Liver (tissue), 8 donors: ENCODE measurements at regions not wholly inside any gene's neighbourhood (a gene's known extent, or its start where the extent isn't known, plus 50 kb on each side); places are given as distances from the start of the nearest gene placed in this dataset.

Source experiments
- DNase-seq: peaks from one replicate; pipeline ENCODE4 v3.0.0-alpha.2; 2017; ENCODE audit warnings: low spot score
- H3K27ac ChIP-seq, 2 donors: one replicate each; pipeline ENCODE4 v1.7.0; 2013; ENCODE audit warnings: inconsistent platforms in 2 of 2, low read length in 2 of 2, control low read depth in 1 of 2, low read depth in 1 of 2, mild to moderate bottlenecking in 1 of 2
- H3K27me3 ChIP-seq, 4 donors: one replicate each; pipeline versions ENCODE4 v1.6.1 to v1.7.0; 2013; ENCODE audit warnings: low read length in 3 of 4, inconsistent platforms in 1 of 4, mild to moderate bottlenecking in 1 of 4, moderate library complexity in 1 of 4; ENCODE audit not compliant: control insufficient read depth in 4 of 4, insufficient read depth in 4 of 4
- H3K36me3 ChIP-seq, 4 donors: one replicate each; pipeline versions ENCODE4 v1.6.1 to v1.7.0; 2013; ENCODE audit warnings: low read length in 3 of 4, mild to moderate bottlenecking in 3 of 4, low read depth in 1 of 4, moderate library complexity in 1 of 4; ENCODE audit not compliant: control insufficient read depth in 4 of 4, insufficient read depth in 3 of 4
- H3K4me1 ChIP-seq, 4 donors: one replicate each; pipeline versions ENCODE4 v1.6.1 to v1.7.0; 2013; ENCODE audit warnings: low read length in 3 of 4, mild to moderate bottlenecking in 3 of 4, moderate library complexity in 1 of 4; ENCODE audit not compliant: control insufficient read depth in 4 of 4, insufficient read depth in 4 of 4
- H3K4me3 ChIP-seq, 3 donors: one replicate each; pipeline versions ENCODE4 v1.6.1 to v1.7.0; 2013; ENCODE audit warnings: low read length in 3 of 3, control low read depth in 1 of 3, low read depth in 1 of 3, mild to moderate bottlenecking in 1 of 3
- H3K9ac ChIP-seq, 2 donors: one replicate each; pipeline ENCODE4 v1.7.0; 2013; ENCODE audit warnings: low read length in 2 of 2, mild to moderate bottlenecking in 2 of 2, moderate library complexity in 2 of 2, control low read depth in 1 of 2, low read depth in 1 of 2
- H3K9me3 ChIP-seq, 4 donors: one replicate each; pipeline versions ENCODE4 v1.6.1 to v1.7.0; 2013; ENCODE audit warnings: low read length in 3 of 4; ENCODE audit not compliant: control insufficient read depth in 4 of 4
- EGR1 ChIP-seq, 2 donors: IDR thresholded peaks; 2 replicates each; pipeline ENCODE4 v1.6.1; 2016 to 2018; ENCODE audit warnings: antibody characterized with exemption in 2 of 2, low read depth in 2 of 2
- FOXA1 ChIP-seq: IDR thresholded peaks from 2 replicates; pipeline ENCODE4 v1.6.1; 2016; ENCODE audit warnings: antibody characterized with exemption
- FOXA2 ChIP-seq: IDR thresholded peaks from 2 replicates; pipeline ENCODE4 v1.6.1; 2016; ENCODE audit warnings: antibody characterized with exemption
- GABPA ChIP-seq, 2 donors: IDR thresholded peaks in 1 of 2; conservative IDR thresholded peaks in 1 of 2; 2 replicates each; pipeline ENCODE4 v1.6.1; 2016; ENCODE audit warnings: antibody characterized with exemption in 2 of 2, mild to moderate bottlenecking in 1 of 2, moderate library complexity in 1 of 2
- HNF4A ChIP-seq, 2 donors: conservative IDR thresholded peaks; 2 replicates each; pipeline ENCODE4 v1.6.1; 2016; ENCODE audit warnings: antibody characterized with exemption in 2 of 2, mild to moderate bottlenecking in 2 of 2
- HNF4G ChIP-seq: IDR thresholded peaks from 2 replicates; pipeline ENCODE4 v1.6.1; 2016; ENCODE audit warnings: antibody characterized with exemption
- JUND ChIP-seq, 2 donors: IDR thresholded peaks; 2 replicates each; pipeline ENCODE4 v1.6.1; 2016; ENCODE audit warnings: antibody characterized with exemption in 2 of 2
- NR2F2 ChIP-seq: IDR thresholded peaks from 2 replicates; pipeline ENCODE4 v1.6.1; 2016; ENCODE audit warnings: antibody characterized with exemption
- RXRA ChIP-seq, 2 donors: IDR thresholded peaks; 2 replicates each; pipeline ENCODE4 v1.6.1; 2017 to 2018; ENCODE audit warnings: antibody characterized with exemption in 2 of 2, mild to moderate bottlenecking in 1 of 2
- SP1 ChIP-seq: IDR thresholded peaks from 2 replicates; pipeline ENCODE4 v1.6.1; 2018; ENCODE audit warnings: antibody characterized with exemption, mild to moderate bottlenecking
- YY1 ChIP-seq: IDR thresholded peaks from 2 replicates; pipeline ENCODE4 v1.6.1; 2016; ENCODE audit warnings: antibody characterized with exemption, mild to moderate bottlenecking
- WGBS: extraction: QIAGEN DNeasy Blood & Tissue Kit; methylation state at CpG from one replicate; pipeline ENCODE4 v1.1.7; 2013; 5-methylcytosine and 5-hydroxymethylcytosine counted together
- TF ChIP-seq, protein P1 (sequence below): IDR thresholded peaks from 2 replicates; pipeline ENCODE4 v1.6.1; 2016; ENCODE audit warnings: antibody characterized with exemption, mild to moderate bottlenecking
- TF ChIP-seq, protein P2 (sequence below): fragments of 150-350 bp; IDR thresholded peaks from 2 replicates; pipeline ENCODE4 v1.5.1; 2017; ENCODE audit warnings: improper control_type of control experiment, low read depth, low read length; ENCODE audit not compliant: missing input control
- TF ChIP-seq, protein P3 (sequence below): IDR thresholded peaks from 2 replicates; pipeline ENCODE4 v1.6.1; 2016; ENCODE audit warnings: antibody characterized with exemption
- TF ChIP-seq, protein P4 (sequence below): IDR thresholded peaks from 2 replicates; pipeline ENCODE4 v1.6.1; 2016; ENCODE audit warnings: antibody characterized with exemption
- TF ChIP-seq, protein P5 (sequence below): IDR thresholded peaks from 2 replicates; pipeline ENCODE4 v1.6.1; 2016; ENCODE audit warnings: antibody characterized with exemption
- donor health status: healthy.
- donor health status: healthy.
- donor health status: healthy.
- donor health status: healthy.
- donor health status: healthy.

DNA sequence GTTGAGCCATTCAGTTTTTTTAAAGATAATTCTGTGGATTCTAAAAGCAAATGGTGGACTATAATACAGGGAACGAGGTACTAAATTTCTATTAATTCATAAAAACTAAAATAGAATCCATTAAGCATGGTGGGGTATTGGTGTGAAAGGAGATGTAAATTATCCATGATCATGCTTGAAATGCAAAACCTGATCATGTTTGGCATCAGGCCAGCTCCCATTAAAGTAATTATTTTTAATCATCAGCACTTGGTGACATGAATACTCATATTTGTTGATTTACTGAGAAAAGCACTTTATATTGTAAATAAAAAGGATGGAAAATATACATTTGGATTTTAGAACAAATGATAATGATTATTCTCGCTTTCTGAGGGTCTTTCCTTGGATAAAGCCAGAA is 232.3 kb upstream of the MEIS1 start:
- Histone ChIP-seq H3K27me3 (peaks cover 0 to 4% (median 0%) of the 10 kb centered on the region in 4 donors), H3K36me3 (no peaks in the 10 kb centered on the region), H3K9ac (no peak overlapping the region), H3K4me3 (no peak overlapping the region), H3K27ac (no peak overlapping the region), H3K4me1 (no peaks in the 10 kb centered on the region), H3K9me3 (no peaks in the 10 kb centered on the region)
- no peak for DNase-seq
- TF ChIP-seq YY1 = no peak
- TF ChIP-seq GABPA (IDR thresholded peaks at IDR 0.05 in 1 of 2, conservative IDR thresholded peaks at IDR 0.05 in 1 of 2) = no peak
- TF ChIP-seq, protein P1, sequence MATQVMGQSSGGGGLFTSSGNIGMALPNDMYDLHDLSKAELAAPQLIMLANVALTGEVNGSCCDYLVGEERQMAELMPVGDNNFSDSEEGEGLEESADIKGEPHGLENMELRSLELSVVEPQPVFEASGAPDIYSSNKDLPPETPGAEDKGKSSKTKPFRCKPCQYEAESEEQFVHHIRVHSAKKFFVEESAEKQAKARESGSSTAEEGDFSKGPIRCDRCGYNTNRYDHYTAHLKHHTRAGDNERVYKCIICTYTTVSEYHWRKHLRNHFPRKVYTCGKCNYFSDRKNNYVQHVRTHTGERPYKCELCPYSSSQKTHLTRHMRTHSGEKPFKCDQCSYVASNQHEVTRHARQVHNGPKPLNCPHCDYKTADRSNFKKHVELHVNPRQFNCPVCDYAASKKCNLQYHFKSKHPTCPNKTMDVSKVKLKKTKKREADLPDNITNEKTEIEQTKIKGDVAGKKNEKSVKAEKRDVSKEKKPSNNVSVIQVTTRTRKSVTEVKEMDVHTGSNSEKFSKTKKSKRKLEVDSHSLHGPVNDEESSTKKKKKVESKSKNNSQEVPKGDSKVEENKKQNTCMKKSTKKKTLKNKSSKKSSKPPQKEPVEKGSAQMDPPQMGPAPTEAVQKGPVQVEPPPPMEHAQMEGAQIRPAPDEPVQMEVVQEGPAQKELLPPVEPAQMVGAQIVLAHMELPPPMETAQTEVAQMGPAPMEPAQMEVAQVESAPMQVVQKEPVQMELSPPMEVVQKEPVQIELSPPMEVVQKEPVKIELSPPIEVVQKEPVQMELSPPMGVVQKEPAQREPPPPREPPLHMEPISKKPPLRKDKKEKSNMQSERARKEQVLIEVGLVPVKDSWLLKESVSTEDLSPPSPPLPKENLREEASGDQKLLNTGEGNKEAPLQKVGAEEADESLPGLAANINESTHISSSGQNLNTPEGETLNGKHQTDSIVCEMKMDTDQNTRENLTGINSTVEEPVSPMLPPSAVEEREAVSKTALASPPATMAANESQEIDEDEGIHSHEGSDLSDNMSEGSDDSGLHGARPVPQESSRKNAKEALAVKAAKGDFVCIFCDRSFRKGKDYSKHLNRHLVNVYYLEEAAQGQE = no peak
- TF ChIP-seq, protein P2, sequence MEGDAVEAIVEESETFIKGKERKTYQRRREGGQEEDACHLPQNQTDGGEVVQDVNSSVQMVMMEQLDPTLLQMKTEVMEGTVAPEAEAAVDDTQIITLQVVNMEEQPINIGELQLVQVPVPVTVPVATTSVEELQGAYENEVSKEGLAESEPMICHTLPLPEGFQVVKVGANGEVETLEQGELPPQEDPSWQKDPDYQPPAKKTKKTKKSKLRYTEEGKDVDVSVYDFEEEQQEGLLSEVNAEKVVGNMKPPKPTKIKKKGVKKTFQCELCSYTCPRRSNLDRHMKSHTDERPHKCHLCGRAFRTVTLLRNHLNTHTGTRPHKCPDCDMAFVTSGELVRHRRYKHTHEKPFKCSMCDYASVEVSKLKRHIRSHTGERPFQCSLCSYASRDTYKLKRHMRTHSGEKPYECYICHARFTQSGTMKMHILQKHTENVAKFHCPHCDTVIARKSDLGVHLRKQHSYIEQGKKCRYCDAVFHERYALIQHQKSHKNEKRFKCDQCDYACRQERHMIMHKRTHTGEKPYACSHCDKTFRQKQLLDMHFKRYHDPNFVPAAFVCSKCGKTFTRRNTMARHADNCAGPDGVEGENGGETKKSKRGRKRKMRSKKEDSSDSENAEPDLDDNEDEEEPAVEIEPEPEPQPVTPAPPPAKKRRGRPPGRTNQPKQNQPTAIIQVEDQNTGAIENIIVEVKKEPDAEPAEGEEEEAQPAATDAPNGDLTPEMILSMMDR = no peak
- no peak for TF ChIP-seq NR2F2
- no peak for TF ChIP-seq JUND (IDR thresholded peaks at IDR 0.05)
- no peak for TF ChIP-seq SP1
- TF ChIP-seq RXRA (IDR thresholded peaks at IDR 0.05) = no peak
- 85% methylated on average over 2 of the region's 2 CpGs for WGBS

DNA sequence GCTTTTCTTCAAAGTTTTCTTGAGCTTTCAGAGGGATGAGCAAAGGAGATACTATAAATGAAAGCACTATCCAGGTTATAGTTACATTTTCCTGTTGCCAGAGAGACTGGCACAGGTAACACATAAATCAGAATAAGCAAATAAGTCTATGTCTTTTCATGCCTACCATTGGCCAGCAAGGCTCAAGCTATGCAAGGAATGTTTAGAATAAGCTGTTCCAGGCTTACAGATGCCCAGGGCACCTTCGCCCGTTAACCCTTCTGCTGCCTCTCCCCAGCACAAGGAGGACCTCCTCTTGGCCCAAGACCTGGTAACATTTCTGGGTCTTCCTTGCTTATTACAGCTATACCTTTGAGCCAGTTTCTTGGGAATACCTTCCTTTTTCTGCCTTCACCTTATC is 233.7 kb upstream of the MEIS1 start:
- no peaks in the 10 kb centered on the region for H3K36me3 ChIP-seq
- H3K9ac ChIP-seq = no peak overlapping the region
- H3K4me3 ChIP-seq = no peak overlapping the region
- H3K27me3 ChIP-seq = peaks cover 0 to 4% (median 0%) of the 10 kb centered on the region in 4 donors
- WGBS = 73% methylated on average over 2 of the region's 2 CpGs
- TF ChIP-seq SP1 = no peak
- TF ChIP-seq, protein P3, sequence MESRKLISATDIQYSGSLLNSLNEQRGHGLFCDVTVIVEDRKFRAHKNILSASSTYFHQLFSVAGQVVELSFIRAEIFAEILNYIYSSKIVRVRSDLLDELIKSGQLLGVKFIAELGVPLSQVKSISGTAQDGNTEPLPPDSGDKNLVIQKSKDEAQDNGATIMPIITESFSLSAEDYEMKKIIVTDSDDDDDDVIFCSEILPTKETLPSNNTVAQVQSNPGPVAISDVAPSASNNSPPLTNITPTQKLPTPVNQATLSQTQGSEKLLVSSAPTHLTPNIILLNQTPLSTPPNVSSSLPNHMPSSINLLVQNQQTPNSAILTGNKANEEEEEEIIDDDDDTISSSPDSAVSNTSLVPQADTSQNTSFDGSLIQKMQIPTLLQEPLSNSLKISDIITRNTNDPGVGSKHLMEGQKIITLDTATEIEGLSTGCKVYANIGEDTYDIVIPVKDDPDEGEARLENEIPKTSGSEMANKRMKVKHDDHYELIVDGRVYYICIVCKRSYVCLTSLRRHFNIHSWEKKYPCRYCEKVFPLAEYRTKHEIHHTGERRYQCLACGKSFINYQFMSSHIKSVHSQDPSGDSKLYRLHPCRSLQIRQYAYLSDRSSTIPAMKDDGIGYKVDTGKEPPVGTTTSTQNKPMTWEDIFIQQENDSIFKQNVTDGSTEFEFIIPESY = no peak
- no peak for TF ChIP-seq NR2F2
- TF ChIP-seq, protein P4, sequence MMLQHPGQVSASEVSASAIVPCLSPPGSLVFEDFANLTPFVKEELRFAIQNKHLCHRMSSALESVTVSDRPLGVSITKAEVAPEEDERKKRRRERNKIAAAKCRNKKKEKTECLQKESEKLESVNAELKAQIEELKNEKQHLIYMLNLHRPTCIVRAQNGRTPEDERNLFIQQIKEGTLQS = no peak
- TF ChIP-seq EGR1 (IDR thresholded peaks at IDR 0.05; ENCODE audit: low read depth in 2 of 2) = no peak
- TF ChIP-seq, protein P5, sequence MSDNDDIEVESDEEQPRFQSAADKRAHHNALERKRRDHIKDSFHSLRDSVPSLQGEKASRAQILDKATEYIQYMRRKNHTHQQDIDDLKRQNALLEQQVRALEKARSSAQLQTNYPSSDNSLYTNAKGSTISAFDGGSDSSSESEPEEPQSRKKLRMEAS = no peak
- TF ChIP-seq FOXA2 = no peak
- TF ChIP-seq HNF4G = no peak
- TF ChIP-seq, protein P1 = no peak
- TF ChIP-seq FOXA1 = no peak
- TF ChIP-seq HNF4A (conservative IDR thresholded peaks at IDR 0.05) = no peak
- TF ChIP-seq, protein P2 = no peak
- no peaks in the 10 kb centered on the region for H3K4me1 ChIP-seq
- H3K9me3 ChIP-seq = no peaks in the 10 kb centered on the region
- no peak overlapping the region for H3K27ac ChIP-seq
- no peak for DNase-seq
